GM18498 (cell line): ENCODE measurements at regions not wholly inside any gene's neighbourhood (a gene's known extent, or its start where the extent isn't known, plus 50 kb on each side); places are given as distances from the start of the nearest gene placed in this dataset.
"Not testable (repeated sequence)": the region's sequence is repeated elsewhere in the genome, so short reads cannot be mapped to it uniquely, and the experiment has no call there.

ENCODE experiments used
- ATAC-seq: cut with Tn5 transposase; IDR thresholded peaks from one replicate; pipeline ENCODE4 v1.9.1; 2021; ENCODE audit warnings: mild to moderate bottlenecking, moderate library complexity; ENCODE audit not compliant: unreplicated experiment

GRCh38 chr3:20425138-20425537, 239.1 kb upstream of the SGO1 start:
- no peak for ATAC-seq

- ATAC-seq, result no peak
Observed at GRCh38 chr3:20424086-20424485, 238.1 kb upstream of the SGO1 start.

GRCh38 chr3:20422391-20422790, 236.4 kb upstream of the SGO1 start:
- no peak for ATAC-seq

DNA sequence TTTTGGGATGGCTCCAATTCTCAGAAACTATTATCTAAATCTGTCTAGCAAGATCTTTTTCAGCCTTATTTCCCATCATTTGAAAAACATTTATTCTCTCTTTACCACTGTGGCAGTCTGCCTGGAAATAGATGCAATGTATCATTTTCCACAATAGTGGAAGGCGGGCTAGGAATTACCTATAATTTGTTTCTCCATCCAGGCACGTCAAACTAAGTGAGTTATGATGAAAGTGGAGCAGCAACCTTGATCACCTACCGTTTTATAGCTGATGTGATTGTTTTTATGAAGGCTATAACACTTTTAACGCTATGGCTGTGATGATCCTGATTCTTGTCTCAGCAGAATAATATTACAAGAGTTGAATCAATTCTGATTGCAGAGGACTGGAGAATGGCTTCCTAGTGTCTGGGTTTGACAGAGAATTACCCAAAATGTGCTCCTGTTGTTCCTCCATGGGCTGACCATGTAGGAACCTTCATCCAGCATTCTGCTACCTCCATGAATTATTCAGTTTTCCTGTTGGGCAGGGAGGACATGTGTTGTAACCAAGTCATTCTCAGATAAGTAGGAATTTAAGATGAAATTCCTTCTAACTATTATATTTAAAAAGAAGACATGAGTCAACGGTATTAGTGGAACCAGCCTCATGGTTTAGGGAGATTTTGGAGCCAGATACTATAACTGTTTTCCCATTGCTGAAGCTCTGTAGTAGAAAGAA, 231.5 kb upstream of the SGO1 start:
- ATAC-seq, result no peak

DNA sequence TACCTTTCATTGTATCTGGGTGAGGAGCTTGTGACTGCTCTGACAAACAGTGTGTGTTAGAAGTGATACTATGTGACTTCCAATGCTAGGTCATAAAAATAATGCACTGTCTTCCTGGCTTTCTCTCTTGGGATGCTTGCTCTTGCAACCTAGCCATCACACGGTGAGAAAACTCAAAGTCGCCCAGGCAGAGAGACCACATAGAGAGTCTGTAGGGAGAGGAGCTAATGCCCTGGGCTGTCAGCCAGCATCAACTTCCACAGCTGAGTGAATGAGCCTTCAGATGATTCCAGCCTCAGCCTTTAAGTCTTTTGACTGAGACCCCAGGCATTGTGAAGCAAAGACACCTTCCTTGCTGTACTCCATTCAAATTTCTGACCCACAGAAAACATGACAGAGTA, 220.6 kb upstream of the SGO1 start:
- no peak for ATAC-seq

GRCh38 chr3:20405744-20406143, 219.7 kb upstream of the SGO1 start:
- ATAC-seq, result no peak

DNA sequence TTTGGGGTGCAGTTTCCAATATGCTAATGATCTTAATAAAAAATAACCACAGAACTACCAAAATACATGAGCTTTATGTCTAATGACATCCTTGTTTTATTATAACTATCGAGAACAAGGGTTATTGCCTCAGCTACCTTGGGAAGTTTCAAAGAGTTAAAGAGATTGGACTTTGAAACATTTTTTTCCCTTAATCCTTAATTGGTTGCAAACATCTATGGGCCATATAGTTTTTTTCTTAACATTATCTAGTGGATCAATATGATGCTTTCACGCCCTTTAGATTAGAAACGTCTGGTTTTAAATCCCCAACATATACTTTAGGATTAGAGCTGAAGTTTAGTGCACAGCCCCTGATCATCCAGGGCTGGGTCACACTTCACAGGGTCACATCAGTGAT, 219.2 kb upstream of the SGO1 start:
- ATAC-seq, result no peak

DNA sequence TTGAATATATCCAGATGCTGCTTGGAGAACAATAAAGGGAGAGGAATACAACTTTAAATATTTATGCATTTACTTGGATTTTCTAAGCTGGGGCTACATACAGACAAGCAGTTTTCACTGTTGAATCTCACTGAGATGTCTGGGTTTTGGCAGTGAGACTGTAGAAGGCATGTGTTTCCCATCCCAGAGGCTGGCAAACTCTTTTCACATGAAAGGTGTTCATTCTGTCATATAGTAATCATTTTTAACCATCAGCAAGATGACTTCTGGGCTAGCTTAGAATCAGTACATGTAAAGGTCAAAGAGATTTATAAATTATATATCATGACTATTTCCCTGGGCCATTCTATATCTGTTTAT, 218.7 kb upstream of the SGO1 start:
- ATAC-seq, result no peak

GRCh38 chr3:20403986-20404740, 218.2 kb upstream of the SGO1 start:
- ATAC-seq, result no peak

DNA sequence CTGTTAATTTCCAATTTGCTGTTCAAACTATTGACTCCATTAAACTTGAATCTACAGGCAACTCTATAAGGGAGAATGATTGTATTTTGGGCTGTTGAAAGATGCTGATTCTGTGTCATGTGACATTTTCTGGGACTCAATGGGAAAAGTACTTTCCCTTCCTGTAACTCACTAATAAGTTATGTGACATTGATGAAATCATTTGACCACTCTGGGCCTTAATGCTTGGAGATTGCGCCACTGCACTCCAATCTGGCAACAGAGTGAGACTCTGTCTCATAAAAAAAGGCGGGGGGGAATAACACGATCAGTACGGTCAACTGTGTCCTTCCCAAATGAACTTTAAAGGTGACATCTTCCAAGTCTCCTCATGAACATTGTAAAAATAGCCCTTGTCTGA, 215.2 kb upstream of the SGO1 start:
- ATAC-seq, result no peak

- ATAC-seq, result no peak
Observed at GRCh38 chr3:20400686-20401085, 214.7 kb upstream of the SGO1 start.

- ATAC-seq, result no peak
Observed at GRCh38 chr3:20400281-20400680, 214.3 kb upstream of the SGO1 start.

DNA sequence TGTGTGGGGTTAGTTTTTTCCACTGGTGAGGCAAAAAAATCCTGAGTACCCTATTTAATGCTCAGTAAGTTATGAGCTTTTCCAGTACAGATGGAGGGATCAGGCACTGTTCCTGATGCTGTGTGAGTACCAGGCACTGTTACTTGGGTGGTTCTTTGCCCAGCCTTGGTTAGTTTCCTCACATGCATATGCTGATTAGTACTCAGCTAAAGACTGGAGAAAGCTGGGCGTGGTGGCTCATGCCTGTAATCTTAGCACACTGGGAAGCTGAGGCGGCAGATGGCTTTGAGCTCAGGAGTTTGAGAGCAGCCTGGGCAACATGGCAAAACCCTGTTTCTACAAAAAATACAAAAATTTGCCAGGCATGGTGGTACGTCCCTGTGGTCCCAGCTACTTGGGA, 210.3 kb upstream of the SGO1 start:
- ATAC-seq, result no peak

DNA sequence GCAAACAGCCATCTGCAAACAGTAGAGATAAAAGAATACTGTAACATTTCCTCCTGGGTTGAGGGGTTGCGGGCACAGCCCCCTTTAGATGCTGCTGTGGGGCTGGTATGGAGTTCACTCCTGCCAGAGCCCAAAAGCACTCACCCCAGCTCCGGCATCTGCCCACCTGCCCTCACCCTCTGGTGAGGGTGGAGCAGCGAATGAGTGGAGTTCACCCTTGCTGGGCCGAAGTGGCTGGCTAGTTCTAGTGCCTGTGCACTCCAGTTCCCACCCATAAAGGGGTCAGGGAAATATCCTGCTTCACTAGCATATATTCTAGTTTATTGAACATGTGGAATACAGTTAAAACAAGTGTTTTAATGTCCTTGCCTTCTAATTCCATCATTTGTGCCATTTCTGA, 209.7 kb upstream of the SGO1 start:
- no peak for ATAC-seq

DNA sequence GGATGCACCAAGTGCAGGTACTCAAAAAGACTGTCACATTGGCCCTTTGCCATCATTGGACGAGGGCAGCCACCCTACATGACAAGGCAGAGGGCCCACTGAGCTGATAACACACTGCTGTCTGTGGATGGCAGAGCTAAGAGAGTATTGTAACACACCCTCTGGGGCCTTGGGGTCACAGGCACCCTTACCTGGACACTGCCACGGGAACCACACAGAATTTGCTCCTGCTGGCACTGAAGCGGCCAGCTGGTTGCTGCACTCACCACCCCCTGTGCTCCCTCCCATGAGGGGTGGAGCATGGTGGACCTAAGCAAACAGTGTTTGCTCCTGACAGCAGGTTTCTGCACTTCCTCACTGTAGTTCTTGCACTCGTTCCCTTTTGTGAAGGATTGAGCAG, 208.2 kb upstream of the SGO1 start:
- no peak for ATAC-seq

DNA sequence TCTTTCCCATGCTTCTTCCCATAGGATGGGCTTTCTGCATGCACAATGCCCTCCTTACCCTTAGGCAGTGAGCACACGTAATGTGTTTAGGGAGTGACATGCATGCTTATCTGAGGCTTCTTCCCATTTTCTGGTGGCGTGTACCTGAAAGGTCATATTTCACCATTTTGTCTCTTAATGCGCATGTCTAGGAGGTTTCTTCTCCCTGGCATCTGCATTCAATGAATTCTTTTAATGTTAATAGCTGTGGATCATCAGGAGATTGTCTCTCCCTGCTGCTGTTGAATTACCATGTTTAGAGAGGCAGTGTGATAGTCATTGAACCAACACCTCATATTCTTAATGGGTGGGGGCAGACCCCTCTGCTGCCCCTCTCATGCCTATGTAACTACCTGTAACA, 205.6 kb upstream of the SGO1 start:
- ATAC-seq, result no peak

GRCh38 chr3:20388971-20389370, 203.0 kb upstream of the SGO1 start:
- no peak for ATAC-seq

GRCh38 chr3:20380295-20380694, 194.3 kb upstream of the SGO1 start:
- ATAC-seq, result no peak

GRCh38 chr3:20378315-20378714, 192.3 kb upstream of the SGO1 start:
- no peak for ATAC-seq

DNA sequence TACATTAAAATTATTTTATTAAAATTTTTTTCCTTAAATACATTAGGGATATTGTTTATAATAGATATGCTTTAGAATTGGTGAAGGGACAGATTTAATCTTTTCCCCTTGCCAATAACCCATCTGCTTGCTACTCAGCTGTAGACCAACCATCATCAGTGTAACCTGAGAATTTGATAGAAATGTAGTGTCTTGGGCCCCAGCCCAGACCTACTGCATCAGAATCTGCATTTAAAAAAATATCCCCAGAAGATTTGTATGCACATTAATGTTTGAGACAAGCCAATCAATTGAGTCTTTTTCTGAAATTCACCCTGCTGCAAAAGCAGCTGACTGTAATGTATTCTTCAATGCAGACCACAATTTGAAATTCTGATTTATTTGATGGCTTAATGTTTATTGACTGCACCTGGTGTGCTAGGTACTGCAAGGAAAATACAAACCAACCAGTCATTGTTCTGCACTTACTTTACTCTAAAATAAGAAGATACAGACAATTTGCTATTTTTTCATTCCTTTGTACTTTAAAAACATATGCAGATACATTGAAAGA, 190.7 kb upstream of the SGO1 start:
- ATAC-seq, result no peak

DNA sequence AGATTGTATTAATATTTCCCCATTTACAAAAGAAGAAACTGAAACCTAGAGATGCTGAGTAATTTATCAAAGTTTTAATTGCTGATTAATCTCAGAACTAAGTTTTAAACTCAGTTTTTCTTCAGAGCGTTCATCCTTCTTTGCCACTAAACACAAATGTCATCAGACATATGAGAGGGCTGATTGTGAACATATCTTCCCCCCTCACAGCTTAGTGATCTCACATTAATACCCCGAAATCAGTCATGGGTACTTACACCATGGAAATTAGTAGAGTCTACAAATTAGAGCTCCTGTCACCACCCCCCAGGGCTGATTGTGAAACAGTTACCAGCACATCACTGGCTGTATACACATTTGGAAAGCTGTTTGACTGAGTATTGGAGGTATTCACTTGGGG, 189.3 kb upstream of the SGO1 start:
- no peak for ATAC-seq

- ATAC-seq, result not testable (repeated sequence)
Observed at GRCh38 chr3:20370273-20371063, 184.5 kb upstream of the SGO1 start.
